ENCODE measurements at regions not wholly inside any gene's neighbourhood (a gene's known extent, or its start where the extent isn't known, plus 50 kb on each side); places are given as distances from the start of the nearest gene placed in this dataset.

GRCh38 chr10:128461991-128462390 lies 335.8 kb upstream of the MKI67 start:
- H3K4me1 Mint-ChIP-seq (ENCODE audit: low read depth, unreplicated experiment) = peaks cover 20% of the 10 kb centered on the region
- peaks cover 12% of the 10 kb centered on the region for H3K9me3 Mint-ChIP-seq (ENCODE audit: unreplicated experiment)
- no peak overlapping the region for H3K27ac Mint-ChIP-seq (ENCODE audit: unreplicated experiment)

DNA sequence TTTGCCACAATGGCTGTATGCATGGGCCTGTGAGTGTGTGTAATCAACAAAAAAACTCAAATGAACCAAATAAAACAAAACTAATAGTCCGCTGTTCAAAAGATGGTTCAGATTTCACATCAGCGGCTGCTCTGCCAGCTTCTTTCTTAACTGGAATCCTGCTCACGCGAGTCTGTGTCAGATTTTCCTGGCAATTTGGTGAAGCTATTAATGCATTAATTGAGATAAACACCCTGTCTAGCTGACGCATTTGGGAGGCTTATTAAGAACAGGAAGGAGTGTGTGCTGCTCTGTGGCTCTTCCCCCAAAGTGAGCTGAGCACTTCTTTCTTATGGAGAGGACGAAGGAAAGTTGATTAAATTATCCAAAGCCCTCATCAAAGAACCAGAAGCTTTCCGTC lies 336.6 kb upstream of the MKI67 start:
- DNase-seq = no peak
- Mint-ChIP-seq H3K4me3 (ENCODE audit: unreplicated experiment) (no peak overlapping the region), H3K27me3 (ENCODE audit: unreplicated experiment) (peaks cover 8% of the 10 kb centered on the region), H3K36me3 (ENCODE audit: unreplicated experiment) (peaks cover 5% of the 10 kb centered on the region), H3K9me3 (ENCODE audit: unreplicated experiment) (peaks cover 12% of the 10 kb centered on the region), H3K27ac (ENCODE audit: unreplicated experiment) (no peak overlapping the region), H3K4me1 (ENCODE audit: low read depth, unreplicated experiment) (peaks cover 20% of the 10 kb centered on the region)
- TF ChIP-seq CTCF (IDR thresholded peaks at IDR 0.05; ENCODE audit: partially characterized antibody, unreplicated experiment) = no peak

More at GRCh38 chr10:128461991-128462390, 335.8 kb upstream of the MKI67 start:
- DNase-seq = no peak
- Mint-ChIP-seq H3K4me3 (ENCODE audit: unreplicated experiment) (no peak overlapping the region), H3K36me3 (ENCODE audit: unreplicated experiment) (peaks cover 9% of the 10 kb centered on the region), H3K27me3 (ENCODE audit: unreplicated experiment) (peaks cover 8% of the 10 kb centered on the region)
- no peak for TF ChIP-seq CTCF (IDR thresholded peaks at IDR 0.05; ENCODE audit: partially characterized antibody, unreplicated experiment)

DNA sequence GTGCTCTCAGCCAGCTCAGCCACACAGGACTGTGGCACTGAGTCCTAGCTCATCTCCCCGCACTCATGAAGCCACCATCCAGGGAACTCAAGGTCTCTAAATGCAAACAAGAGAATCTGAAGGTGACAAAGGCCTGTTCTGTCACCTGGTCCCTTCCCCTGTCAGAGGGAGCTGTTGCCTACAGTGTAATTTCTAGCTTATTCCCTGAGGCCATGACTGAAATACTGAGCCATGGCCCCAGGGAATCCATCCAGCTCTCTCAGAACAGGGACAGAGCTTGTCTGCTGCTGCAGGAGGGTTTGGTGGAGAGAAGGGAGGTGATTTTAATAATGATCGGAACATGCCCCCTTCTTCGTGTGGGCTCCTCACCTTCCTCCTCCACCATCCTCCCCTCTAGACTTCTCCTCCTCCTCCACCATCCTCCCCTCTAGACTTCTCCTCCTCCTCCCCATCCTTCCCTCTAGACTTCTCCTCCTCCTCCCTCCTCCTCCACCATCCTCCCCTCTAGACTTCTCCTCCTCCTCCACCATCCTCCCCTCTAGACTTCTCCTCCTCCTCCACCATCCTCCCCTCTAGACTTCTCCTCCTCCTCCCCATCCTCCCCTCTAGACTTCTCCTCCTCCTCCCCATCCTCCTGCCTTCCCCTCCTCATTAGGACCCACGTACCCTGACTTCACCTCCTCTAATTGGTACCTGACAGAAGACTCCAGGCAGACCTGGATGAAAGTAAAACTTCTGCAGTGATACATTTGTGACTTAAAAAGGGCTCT lies 338.0 kb upstream of the MKI67 start:
- TF ChIP-seq CTCF (IDR thresholded peaks at IDR 0.05; ENCODE audit: partially characterized antibody, unreplicated experiment) = no peak
- Mint-ChIP-seq H3K36me3 (ENCODE audit: unreplicated experiment) (peaks cover 5% of the 10 kb centered on the region), H3K4me3 (ENCODE audit: unreplicated experiment) (no peak overlapping the region), H3K4me1 (ENCODE audit: low read depth, unreplicated experiment) (peaks cover 19% of the 10 kb centered on the region), H3K27me3 (ENCODE audit: unreplicated experiment) (peaks cover 3% of the 10 kb centered on the region), H3K9me3 (ENCODE audit: unreplicated experiment) (peaks cover 10% of the 10 kb centered on the region), H3K27ac (ENCODE audit: unreplicated experiment) (no peak overlapping the region)
- DNase-seq = no peak

DNA sequence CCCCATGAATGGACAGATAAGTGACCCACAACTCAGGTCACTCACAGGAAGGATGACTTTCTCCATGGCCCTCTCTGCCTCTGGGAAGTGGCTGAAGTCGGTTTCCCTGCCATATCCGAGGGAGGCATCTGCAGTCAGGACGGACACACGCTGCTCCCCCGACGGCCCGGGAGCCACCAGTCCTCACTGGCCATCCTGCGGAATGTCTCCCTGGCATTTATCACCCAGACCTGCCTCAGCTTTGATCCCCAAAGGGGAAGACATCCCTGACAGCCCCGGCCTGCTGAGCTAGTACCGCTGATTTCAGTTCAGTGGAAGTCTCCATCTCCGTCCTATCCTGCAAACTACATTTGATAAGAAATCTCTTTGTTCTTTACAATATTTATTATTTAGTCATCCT lies 339.5 kb upstream of the MKI67 start:
- no peak overlapping the region for H3K4me3 Mint-ChIP-seq (ENCODE audit: unreplicated experiment)
- H3K27ac Mint-ChIP-seq (ENCODE audit: unreplicated experiment) = no peak overlapping the region
- TF ChIP-seq CTCF (IDR thresholded peaks at IDR 0.05; ENCODE audit: partially characterized antibody, unreplicated experiment) = no peak
- peaks cover 9% of the 10 kb centered on the region for H3K9me3 Mint-ChIP-seq (ENCODE audit: unreplicated experiment)
- DNase-seq = no peak
- peaks cover 3% of the 10 kb centered on the region for H3K27me3 Mint-ChIP-seq (ENCODE audit: unreplicated experiment)
- H3K36me3 Mint-ChIP-seq (ENCODE audit: unreplicated experiment) = peaks cover 5% of the 10 kb centered on the region
- H3K4me1 Mint-ChIP-seq (ENCODE audit: low read depth, unreplicated experiment) = peaks cover 18% of the 10 kb centered on the region

- Mint-ChIP-seq H3K27me3 (ENCODE audit: unreplicated experiment) (peaks cover 3% of the 10 kb centered on the region), H3K4me3 (ENCODE audit: unreplicated experiment) (no peak overlapping the region), H3K4me1 (ENCODE audit: low read depth, unreplicated experiment) (peaks cover 15% of the 10 kb centered on the region), H3K27ac (ENCODE audit: unreplicated experiment) (no peak overlapping the region), H3K9me3 (ENCODE audit: unreplicated experiment) (peaks cover 7% of the 10 kb centered on the region), H3K36me3 (ENCODE audit: unreplicated experiment) (peaks cover 5% of the 10 kb centered on the region)
- no peak for DNase-seq
- no peak for TF ChIP-seq CTCF (IDR thresholded peaks at IDR 0.05; ENCODE audit: partially characterized antibody, unreplicated experiment)
Observed at GRCh38 chr10:128466831-128467371, 340.7 kb upstream of the MKI67 start.
